ENCODE measurements at regions not wholly inside any gene's neighbourhood (a gene's known extent, or its start where the extent isn't known, plus 50 kb on each side); places are given as distances from the start of the nearest gene placed in this dataset.

GRCh38 chr4:166293556-166293955 lies 420.5 kb downstream of the TLL1 start:
- no peak for TF ChIP-seq CTCF (IDR thresholded peaks at IDR 0.05)

- TF ChIP-seq CTCF (IDR thresholded peaks at IDR 0.05) = no peak
Measured at GRCh38 chr4:166301266-166301665, 428.2 kb downstream of the TLL1 start.

GRCh38 chr4:166308647-166309046 lies 435.6 kb downstream of the TLL1 start:
- no peak for TF ChIP-seq CTCF (IDR thresholded peaks at IDR 0.05)

GRCh38 chr4:166309286-166309685 lies 436.2 kb downstream of the TLL1 start:
- no peak for TF ChIP-seq CTCF (IDR thresholded peaks at IDR 0.05)

GRCh38 chr4:166311169-166311568 lies 438.1 kb downstream of the TLL1 start:
- TF ChIP-seq CTCF (IDR thresholded peaks at IDR 0.05) = no peak

GRCh38 chr4:166312166-166312565 lies 439.1 kb downstream of the TLL1 start:
- no peak for TF ChIP-seq CTCF (IDR thresholded peaks at IDR 0.05)

GRCh38 chr4:166314902-166315301 lies 441.9 kb downstream of the TLL1 start:
- TF ChIP-seq CTCF (IDR thresholded peaks at IDR 0.05) = no peak

- no peak for TF ChIP-seq CTCF (IDR thresholded peaks at IDR 0.05)
Measured at GRCh38 chr4:166315721-166316467, 442.9 kb downstream of the TLL1 start.

Measured in LNCAP (cell line).